Transverse colon (tissue), 4 donors: ENCODE measurements at regions not wholly inside any gene's neighbourhood (a gene's known extent, or its start where the extent isn't known, plus 50 kb on each side); places are given as distances from the start of the nearest gene placed in this dataset.

Experiments
- POLR2AphosphoS5 ChIP-seq, 3 donors: sonication (generic); formaldehyde crosslinking; IDR thresholded peaks; one replicate each; pipeline ENCODE4 v1.6.1; 2016; ENCODE audit warnings: antibody characterized with exemption in 3 of 3
- TF ChIP-seq, protein P1 (sequence below), 5 experiments: fragments of 200-600 bp in 3 of 5; fragments of 450-650 bp in 2 of 5; sonication (generic) in 3 of 5; IDR thresholded peaks; 1 replicate in 2 of 5; 2 replicates in 3 of 5; pipeline ENCODE4 v1.5.1; 2016 to 2017; ENCODE audit warnings: antibody characterized with exemption in 5 of 5, inconsistent platforms in 3 of 5, mild to moderate bottlenecking in 2 of 5, moderate library complexity in 1 of 5

DNA sequence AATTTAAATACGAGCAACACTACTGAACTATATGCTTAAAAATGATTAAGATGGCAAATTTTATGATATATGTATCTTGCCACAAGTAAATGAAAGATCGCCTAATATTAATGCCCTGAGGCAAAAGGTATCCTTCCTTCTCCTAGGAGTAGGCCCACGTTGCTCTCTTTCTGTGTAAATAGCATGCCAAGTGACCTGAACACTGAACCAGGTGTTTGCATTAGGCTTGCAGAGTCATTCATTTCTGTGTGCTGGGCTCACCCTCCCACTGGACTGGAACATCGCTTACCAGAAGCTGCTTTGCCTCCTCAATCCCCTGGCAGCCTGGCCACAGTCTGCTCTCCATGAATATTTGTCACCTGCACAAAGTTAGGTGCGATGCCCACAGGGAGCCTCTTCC is 83.3 kb upstream of the TNFSF11 start:
- no peak for TF ChIP-seq POLR2AphosphoS5 (IDR thresholded peaks at IDR 0.05)
- TF ChIP-seq, protein P1, sequence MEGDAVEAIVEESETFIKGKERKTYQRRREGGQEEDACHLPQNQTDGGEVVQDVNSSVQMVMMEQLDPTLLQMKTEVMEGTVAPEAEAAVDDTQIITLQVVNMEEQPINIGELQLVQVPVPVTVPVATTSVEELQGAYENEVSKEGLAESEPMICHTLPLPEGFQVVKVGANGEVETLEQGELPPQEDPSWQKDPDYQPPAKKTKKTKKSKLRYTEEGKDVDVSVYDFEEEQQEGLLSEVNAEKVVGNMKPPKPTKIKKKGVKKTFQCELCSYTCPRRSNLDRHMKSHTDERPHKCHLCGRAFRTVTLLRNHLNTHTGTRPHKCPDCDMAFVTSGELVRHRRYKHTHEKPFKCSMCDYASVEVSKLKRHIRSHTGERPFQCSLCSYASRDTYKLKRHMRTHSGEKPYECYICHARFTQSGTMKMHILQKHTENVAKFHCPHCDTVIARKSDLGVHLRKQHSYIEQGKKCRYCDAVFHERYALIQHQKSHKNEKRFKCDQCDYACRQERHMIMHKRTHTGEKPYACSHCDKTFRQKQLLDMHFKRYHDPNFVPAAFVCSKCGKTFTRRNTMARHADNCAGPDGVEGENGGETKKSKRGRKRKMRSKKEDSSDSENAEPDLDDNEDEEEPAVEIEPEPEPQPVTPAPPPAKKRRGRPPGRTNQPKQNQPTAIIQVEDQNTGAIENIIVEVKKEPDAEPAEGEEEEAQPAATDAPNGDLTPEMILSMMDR (IDR thresholded peaks at IDR 0.05) = no peak
